Omental fat pad (tissue), 3 donors: ENCODE measurements at regions not wholly inside any gene's neighbourhood (a gene's known extent, or its start where the extent isn't known, plus 50 kb on each side); places are given as distances from the start of the nearest gene placed in this dataset.
"Not testable (repeated sequence)": the region's sequence is repeated elsewhere in the genome, so short reads cannot be mapped to it uniquely, and the experiment has no call there.

Experiments used
- ATAC-seq: fragments of 150-250 bp; one replicate; pipeline ENCODE4 v1.9.1; 2016; ENCODE audit warnings: mild to moderate bottlenecking, moderate library complexity; ENCODE audit not compliant: low FRiP score
- DNase-seq: peaks from one replicate; pipeline ENCODE4 v3.0.0-alpha.2; 2019; ENCODE audit warnings: low spot score
- CTCF ChIP-seq, 3 donors: fragments of 450-650 bp; IDR thresholded peaks; one replicate each; pipeline ENCODE4 v1.5.1; 2016 to 2017; ENCODE audit warnings: antibody characterized with exemption in 3 of 3, mild to moderate bottlenecking in 3 of 3, moderate library complexity in 2 of 3

GRCh38 chr7:148514236-148514635, 76.3 kb upstream of the C7orf33 start:
- DNase-seq (no peak), ATAC-seq (no peak)
- TF ChIP-seq CTCF (IDR thresholded peaks at IDR 0.05), result no peak

- ATAC-seq (no peak), DNase-seq (no peak)
- TF ChIP-seq CTCF (IDR thresholded peaks at IDR 0.05), result no peak
Measured at GRCh38 chr7:148515237-148515636, 75.3 kb upstream of the C7orf33 start.

- TF ChIP-seq CTCF (IDR thresholded peaks at IDR 0.05), result no peak
- ATAC-seq (peak; percentile 54), DNase-seq (no peak)
Measured at GRCh38 chr7:148515728-148516695, 74.6 kb upstream of the C7orf33 start.

GRCh38 chr7:148519386-148519785, 71.2 kb upstream of the C7orf33 start:
- DNase-seq, ATAC-seq: not testable (repeated sequence)

GRCh38 chr7:148521271-148521670, 69.3 kb upstream of the C7orf33 start:
- ATAC-seq, result no peak
- DNase-seq, result no peak
- no peak for TF ChIP-seq CTCF (IDR thresholded peaks at IDR 0.05)

GRCh38 chr7:148523550-148523949, 67.0 kb upstream of the C7orf33 start:
- TF ChIP-seq CTCF (IDR thresholded peaks at IDR 0.05), result no peak
- DNase-seq (no peak), ATAC-seq (no peak)

- no peak for TF ChIP-seq CTCF (IDR thresholded peaks at IDR 0.05)
- DNase-seq (no peak), ATAC-seq (no peak)
Measured at GRCh38 chr7:148524479-148525224, 65.9 kb upstream of the C7orf33 start.
